GM18520 (cell line): ENCODE measurements at regions not wholly inside any gene's neighbourhood (a gene's known extent, or its start where the extent isn't known, plus 50 kb on each side); places are given as distances from the start of the nearest gene placed in this dataset.
"Not testable (repeated sequence)": the region's sequence is repeated elsewhere in the genome, so short reads cannot be mapped to it uniquely, and the experiment has no call there.

ENCODE experiments used
- ATAC-seq: cut with Tn5 transposase; IDR thresholded peaks from one replicate; pipeline ENCODE4 v1.9.1; 2021; ENCODE audit not compliant: unreplicated experiment

DNA sequence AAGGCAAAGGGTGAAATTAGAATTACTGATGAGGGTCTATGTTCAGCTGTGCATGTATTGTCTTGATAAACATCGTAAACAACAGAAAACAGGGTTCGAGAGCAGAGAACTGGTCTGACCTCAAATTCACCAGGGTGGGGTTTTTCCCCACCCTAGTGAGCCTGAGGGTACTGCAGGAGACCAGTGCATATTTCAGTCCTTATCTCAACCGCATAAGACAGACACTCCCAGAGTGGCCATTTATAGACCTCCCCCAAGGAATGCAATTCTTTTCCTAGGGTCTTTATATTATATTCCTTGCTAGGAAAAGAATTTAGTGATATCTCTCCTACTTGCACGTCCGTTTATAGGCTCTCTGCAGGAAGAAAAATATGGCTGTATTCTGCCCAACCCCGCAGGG lies 257.0 kb upstream of the OSR1 start:
- ATAC-seq = not testable (repeated sequence)

DNA sequence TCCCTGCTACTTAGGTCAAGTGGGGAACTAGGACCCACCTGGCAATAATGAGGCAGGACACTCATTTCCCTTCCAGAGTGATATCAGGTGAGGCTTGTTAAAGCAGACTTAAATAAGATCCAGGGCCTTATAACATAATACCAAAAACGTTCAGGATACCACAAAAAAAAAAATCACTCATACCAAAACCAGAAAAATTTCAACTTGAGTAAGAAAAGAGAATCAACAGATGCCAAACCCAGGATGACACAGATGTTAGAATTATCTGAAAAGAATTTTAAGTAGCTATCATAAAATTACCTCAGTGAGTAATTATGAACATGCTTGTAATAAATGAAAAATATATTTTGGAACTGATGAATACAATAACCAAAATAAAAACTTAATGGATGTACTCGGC lies 255.6 kb upstream of the OSR1 start:
- ATAC-seq = no peak

DNA sequence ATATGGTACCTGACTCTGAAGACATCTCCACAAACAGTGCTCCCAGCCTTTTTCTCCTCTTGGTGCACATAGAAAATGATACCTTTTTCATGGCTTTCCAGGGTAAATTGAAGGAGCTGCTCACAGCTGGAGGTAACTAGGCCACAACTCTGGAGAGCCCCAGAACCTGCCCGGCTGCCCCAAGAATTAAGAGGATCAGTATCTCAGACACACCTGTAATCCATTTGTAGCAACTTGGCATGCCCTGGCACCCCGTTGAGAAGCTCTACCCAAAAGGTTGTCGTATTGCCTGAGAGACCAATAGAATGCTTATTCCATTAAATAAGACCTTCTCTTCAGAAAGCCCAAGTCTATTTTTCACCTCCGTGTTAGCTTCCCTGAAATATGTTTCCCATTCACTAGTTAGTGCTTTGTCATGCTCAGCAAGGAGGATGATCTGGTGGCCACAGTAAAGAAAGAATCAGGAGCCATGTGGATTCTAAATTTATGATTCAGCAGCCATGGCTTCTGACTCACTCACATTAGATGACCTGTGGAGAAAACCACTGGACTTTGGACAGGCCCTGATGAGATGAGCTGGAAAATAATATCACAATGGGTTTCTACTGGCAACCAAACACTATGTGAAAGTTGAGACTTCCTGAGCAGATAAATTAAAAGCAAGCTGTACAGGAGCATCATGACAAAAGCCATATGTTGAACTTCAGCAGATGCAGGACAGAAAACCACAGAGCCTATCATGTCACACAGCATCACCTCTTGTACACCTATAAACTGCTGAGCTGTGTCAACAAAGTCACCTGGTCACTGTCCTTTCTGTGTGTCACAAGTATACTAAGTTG lies 253.3 kb upstream of the OSR1 start:
- no peak for ATAC-seq

DNA sequence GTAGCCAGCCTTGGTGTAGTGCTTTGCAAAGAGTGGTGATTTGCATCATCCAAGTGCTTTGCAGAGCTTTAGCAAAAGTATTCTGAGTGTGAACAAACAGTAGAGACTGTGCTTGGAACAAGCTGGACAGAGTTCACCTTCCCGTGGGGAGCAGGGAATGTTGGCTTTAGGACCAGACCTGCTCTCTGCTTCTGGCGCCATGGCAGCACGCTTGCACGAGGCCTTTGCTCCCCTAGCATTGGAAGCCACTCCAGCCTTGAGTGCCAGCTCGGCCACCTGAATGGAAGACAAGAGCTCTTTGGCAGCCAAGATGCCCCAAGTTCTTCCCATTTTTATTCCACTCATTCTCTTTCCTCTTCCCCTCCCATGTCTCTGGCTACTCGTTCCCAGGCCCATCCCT lies 250.8 kb upstream of the OSR1 start:
- no peak for ATAC-seq

DNA sequence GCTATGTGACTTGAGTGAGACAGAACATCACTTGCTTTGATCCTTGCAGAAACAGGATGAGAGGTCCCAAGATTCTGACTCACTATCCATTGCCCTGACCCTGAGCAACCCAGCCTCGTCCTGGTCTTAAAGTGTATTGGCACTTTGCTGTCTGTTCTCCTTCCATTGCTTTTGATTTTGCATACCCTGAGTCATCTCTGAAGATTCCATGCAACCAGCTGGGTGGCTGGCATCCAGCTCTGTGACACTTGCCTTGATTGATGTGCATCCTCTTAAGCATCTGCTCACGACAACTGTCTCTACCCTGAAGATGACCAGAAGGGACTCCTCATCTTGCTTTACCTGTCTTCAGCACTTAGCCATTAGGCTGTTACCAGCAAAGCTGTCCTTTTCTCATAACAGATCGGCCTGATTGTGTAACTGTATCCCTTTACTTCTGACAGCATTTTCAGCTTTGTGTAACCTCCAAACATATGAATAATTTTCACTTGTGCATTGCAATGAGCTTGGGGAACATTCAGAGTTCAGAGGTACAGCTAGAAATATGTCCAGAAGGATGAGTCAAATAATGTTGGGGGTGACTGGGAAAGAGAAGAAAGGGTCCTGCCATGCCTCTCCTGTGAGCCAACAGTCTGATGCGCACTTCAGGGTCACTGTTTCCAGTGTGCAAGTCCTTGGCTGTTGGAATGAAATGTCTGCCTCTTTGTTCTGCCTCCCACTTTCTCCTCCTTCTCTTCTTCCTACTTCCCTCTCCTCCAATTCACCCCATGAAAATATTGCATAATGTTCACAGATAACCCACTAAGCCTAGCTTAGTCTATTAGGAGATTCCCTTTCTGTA lies 249.7 kb upstream of the OSR1 start:
- no peak for ATAC-seq

DNA sequence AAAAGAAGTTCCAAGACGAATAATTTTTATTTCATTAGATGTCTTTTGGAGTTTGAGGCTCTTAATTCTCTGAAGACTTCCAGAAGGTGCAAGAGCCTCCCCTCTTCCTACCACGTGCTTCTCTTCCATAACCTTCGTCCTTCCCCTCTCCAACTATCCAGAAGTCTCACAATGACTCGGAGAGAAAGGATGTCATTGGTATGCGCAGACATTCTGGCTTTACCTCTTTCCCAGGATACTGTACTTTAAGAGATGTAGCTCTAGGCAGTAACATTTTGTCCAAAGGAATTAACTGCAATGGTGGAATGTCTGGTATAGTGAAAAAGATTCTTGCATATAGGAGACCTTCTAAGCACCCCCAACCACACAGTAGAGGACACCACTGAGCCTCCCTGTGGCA lies 249.0 kb upstream of the OSR1 start:
- ATAC-seq = no peak

DNA sequence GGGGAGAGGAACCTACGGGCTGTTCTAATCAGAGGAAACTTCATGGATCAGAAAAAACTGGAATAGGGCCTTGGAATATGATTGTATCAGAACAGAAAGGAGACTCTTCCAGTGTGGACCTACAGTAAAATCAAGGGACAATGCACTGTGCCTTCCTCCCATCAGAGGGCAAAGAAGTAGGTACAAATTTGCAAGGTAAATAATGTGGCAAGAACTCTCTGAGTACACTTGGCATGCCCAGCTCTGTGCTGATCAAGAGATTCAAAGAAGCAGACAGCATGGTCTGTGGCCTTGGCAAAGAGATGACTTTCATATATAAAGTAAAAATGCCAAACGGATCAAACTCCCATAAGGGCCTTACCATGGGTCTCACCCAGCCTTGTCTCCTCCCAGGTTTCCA lies 242.6 kb upstream of the OSR1 start:
- ATAC-seq = no peak

DNA sequence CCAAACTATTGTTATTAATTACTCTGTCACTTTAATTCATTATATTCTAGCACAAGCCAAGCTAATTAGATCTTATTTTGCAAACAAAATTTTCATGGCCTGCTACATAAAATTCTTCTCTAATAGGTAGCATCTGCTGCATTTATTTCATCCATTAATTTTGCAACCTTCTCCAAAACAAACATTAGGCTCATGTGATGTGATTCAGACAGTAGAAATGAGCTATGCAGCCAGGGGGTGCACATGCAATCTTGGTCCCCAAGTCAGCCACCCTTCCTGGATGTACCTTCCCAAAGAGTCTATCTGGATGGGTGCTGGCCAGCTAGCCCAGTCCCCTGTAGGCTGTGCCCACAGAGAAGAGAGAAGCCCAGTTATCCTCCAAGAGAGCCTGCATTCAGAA lies 242.1 kb upstream of the OSR1 start:
- no peak for ATAC-seq

DNA sequence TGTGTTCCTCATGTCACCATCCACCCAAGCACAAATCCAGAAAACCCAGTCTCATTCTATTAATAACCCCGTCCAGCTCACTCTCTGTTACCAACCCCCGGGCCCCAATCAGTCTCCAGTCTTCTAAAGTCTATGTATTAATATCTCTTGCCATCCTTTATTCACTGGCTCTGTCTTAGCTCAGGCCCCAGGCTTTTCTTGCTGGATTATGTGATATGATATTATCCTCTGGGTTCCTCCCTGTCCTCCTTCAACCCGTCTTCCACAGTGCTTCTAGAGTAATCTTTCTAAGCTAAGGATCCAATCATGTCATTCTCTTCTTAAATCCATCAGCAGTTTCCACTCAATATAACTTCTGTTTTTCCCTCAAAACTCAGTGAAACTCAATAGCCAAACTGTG lies 240.5 kb upstream of the OSR1 start:
- ATAC-seq = no peak

DNA sequence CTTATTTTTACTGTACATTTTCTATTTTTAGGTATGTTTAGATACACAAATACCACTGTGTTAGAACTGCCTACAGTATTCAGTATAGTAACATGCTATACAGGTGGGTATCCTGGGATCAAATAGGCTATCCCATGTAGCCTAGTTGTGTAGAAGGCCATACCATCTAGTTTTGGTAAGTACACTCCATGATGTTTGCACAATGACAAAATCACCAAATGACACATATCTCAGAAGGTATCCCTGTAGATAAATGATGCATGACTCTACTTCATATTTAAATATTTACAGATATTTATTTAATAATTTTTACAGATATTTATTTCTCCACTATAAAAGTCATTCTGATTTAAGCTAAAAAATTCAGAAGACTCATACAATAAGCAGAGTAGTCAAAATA lies 233.8 kb upstream of the OSR1 start:
- ATAC-seq = no peak

DNA sequence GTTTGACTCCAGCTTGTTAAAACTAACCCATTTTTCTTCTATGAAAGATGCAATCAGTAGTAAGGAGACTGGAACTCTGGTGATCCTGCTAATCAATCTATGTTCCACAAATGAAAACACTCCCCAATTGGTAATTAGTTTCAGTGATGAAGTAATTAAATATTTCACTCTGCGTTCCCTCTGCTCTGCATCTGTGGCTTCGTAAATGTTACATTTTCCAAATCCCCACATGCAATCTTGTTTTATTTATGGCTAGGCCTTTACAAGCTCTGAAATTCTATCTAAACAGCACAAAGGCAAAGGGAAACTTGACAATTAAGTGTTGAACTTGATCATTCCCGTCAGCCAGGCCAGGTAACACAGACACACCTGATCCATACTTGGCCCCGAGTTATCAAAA lies 231.4 kb upstream of the OSR1 start:
- ATAC-seq = no peak

DNA sequence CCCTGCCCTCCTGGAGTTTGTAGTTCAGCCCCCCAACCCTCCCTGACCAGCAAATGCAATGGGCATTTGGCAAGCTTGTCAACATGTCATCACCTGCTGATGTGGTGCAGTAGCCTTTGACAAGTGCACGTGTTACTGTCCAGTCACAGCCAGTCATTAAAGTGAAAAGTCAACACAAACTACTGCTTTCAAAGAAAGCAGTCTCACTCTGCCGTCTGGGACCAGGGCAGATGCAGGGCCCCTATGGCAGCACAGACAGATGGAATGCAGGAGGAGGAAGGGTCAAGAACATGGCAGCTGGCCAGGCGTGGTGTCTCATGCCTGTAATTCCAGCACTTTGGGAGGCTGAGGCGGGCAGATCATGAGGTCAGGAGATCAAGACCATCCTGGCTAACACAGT lies 222.4 kb upstream of the OSR1 start:
- ATAC-seq = no peak

DNA sequence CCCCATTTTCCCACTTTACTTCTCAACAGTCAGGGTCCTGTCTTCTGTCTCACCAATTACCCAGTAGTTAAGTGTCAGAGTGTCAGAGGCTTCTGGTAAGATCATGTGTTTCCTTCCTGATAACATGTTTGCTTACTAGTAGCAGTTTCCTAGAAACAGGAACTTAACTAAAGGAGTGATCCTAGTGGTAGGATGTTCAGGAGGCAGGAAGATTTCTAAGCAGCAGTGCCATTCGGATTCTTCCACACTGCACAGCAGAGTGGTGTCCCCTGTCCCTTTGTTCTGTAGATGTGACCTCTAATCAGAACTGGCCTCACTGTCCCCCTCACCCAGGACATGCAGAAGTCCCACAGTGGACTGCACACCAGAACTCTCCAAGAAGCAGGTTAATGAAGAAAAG lies 221.8 kb upstream of the OSR1 start:
- no peak for ATAC-seq

DNA sequence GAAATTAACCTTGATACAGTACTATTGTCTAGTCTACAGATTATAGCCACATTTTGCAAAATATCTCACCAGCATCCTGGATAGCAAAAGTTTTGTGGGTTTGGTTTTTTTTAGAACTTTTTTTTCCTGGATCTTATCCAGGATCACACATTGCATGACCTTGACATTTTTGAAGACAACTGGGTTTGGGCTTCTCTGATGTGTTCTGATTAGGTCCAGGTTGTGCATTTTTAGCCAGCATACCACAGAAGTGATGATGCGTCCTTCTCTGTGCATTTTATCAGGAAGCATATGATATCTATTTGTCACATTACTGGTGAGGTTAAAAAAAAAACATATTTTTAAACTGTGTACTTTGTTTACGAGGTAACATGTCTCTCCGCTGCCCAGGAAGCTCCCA lies 221.0 kb upstream of the OSR1 start:
- no peak for ATAC-seq

DNA sequence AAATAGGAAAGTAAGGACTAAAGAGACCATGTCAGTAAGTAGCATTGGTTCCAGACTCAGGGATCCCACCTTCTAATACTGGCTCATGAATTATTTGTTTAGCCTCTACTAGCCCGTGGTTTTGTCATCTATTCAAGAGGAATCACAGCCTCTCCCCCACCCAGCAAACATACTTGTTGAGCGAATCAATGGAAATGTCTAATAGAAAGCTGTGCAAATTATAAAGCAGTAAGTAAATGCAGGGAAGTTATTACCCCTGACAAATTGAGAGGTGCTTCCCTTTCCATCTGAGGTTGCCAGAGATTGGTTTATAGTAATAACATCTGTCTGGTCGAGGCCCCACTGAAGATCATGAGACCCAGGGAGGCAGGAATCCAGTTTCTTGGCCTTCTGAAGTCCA lies 219.3 kb upstream of the OSR1 start:
- ATAC-seq = no peak

DNA sequence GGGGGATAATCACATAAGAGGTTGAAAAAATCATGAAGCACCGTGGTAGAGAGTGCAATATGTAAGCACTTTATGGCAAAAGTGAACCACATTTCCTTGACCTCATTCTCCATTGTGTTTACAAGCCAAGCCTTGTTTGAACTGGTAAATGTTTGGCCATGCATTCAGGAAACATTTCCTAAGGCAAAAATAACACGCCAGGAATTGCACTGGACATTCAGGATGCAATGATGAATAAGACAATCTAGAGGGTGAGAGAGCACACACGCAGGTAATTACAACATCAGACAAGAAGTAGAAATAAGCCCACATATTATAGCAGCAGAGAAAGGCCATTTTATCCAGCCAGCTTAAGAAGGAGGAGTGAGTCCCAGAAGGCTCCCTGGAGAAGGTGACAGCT lies 218.0 kb upstream of the OSR1 start:
- no peak for ATAC-seq

DNA sequence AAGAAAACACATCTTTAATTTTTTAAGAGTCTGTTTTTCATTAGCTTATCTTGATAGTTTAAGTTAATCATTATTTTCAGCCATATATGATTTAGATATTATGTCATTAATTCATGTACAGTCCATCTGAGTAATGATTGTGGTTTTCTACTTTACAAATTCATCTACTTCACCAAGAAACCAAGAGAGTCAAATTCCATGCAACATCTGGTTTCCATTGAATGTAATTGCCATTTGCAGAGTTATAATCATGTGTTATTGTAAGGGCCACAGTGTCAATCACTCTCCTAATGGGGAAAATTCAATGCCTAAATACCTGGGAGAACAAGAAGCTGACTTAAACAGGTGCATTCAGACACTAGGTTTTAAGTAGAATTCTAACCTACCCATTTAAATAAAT lies 217.2 kb upstream of the OSR1 start:
- no peak for ATAC-seq

DNA sequence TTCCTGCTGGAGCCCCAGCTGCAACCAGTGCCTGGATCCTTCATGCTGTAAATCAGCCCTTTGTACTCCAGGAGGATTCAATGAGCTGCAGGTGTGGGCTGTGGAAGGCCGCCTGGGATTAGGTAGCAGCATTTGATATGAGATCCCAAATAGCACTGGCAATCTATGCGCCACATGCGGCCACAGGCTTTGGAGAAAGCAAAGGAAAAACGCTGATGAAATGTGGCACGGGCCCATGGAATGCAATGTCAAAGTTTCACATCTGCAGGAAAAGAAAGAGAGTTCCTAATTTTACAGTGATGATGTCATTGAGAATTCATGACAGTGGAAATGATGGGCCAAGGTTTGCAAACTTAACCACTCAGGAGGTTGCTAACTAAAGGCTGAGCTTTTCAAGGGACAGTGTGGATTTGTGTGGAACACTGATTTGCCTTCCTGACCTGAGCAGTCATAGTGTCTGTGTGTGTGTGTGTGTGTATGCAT lies 216.4 kb upstream of the OSR1 start:
- no peak for ATAC-seq

DNA sequence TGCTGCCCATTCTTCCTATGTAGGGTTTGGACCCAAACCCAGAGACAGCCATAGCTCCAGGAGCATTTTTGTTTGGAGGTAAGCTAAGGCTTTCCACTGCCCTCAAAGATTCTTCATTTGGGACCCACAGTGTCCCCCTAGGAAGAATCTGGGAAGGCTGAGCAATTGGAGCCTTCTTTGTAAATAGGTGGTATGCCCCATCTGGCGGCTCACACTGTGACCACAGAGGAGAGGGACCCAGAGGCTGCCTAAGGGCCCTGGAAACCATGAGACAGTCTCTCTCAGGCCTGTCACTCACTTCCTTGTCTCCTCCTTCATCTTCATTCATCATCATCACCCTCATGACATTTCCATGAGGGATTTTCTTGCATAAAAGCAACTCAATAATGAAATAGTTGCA lies 215.4 kb upstream of the OSR1 start:
- no peak for ATAC-seq

DNA sequence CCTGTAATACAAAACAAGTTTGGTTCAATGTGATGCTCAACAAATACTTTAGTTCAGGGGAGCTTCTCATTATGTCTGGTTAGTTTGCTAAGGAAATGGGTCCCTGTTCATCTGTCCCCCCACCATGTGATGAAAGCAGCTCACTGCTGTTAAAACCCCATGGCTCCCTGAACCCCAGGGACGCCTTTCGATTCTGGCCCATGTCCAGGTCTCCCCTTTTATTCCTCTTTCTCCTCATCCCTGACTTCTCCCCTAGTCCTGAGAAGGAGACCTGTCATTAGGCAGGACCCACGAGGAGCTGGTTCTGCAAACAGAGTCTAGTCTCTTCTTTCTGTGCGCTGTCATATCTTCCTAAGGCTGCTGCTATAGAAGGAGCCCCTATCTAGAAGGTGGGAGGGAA lies 213.3 kb upstream of the OSR1 start:
- no peak for ATAC-seq

DNA sequence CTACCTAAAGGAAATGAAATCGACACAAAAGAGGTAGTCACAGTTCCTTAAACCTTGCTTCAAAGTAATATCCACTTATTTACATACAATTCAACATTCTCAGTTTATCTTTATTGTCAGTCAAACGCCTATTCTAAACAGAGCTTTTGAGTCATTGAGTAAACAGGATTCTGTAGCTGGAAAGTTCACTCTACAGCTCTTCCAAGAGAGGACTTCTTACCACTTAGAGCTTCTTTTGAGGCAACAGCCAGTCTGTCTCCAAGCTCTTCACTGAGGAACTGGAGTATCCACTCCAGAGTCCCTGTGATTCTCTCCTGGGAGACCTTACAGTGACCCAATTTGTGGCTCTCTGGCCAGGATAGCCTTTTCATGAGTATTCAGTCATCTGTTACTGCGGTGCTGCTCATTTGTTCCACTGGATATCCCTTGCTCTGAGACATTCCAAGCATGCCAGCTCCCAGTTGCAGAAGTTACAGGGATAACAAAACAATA lies 210.9 kb upstream of the OSR1 start:
- ATAC-seq = no peak

DNA sequence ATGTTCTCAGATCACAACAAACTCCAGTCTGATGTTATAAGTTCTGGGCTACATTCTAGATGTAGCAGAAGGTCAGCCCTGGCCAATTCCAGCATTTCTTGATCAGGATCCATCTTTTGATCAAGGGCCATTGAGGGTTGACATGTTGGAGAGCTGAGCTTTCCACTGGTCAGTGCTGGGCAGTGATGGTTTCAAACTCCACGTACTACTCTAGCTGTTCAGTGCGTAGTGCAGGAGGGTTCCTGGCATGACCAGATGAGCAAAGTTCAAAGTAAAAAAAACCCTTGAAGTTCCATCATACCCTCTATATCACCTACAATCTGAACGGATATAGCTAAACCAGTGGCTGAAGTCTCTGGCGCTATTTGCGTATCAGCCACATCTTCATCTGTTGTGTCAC lies 210.4 kb upstream of the OSR1 start:
- ATAC-seq = no peak
